ENCODE measurements at regions not wholly inside any gene's neighbourhood (a gene's known extent, or its start where the extent isn't known, plus 50 kb on each side); places are given as distances from the start of the nearest gene placed in this dataset.
A peak's percentile ranks its signal among the peaks of the same experiment; 100 is the strongest.

DNA sequence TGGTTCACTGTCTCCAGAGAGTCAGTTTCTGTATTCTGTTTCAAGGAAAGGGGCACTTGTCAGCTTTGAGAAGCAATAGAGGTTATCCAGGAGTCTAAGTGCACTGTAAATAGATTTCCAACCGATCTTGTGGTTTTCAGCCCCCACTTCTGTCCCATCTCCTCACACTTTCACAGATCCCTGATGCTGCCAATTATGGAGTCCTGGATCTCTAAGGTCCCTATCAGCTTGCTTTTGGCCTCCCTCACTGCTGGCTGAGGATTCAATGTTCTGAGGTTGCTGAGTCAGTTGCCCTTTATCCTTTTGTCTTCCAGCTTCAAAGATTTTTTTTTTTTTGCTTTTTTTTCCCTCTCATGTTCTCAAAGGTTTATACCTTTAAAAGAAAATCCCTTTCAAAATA, 98.4 kb downstream of the DIRAS3 start:
- POLR2A ChIA-PET = interaction anchor here (0.6 kb wide), 1 partner anchor 1017 kb away, joined by 4 read pairs; no protein-coding TSS in a partner anchor
- Histone ChIP-seq H3K27me3 (ENCODE audit: control insufficient read depth, insufficient read depth, low read length) (no peaks in the 10 kb centered on the region), H3K4me3 (ENCODE audit: low read depth, low read length) (no peak overlapping the region), H3K36me3 (ENCODE audit: control insufficient read depth, insufficient read depth, low read length) (no peaks in the 10 kb centered on the region)
- TF ChIP-seq, protein P1, sequence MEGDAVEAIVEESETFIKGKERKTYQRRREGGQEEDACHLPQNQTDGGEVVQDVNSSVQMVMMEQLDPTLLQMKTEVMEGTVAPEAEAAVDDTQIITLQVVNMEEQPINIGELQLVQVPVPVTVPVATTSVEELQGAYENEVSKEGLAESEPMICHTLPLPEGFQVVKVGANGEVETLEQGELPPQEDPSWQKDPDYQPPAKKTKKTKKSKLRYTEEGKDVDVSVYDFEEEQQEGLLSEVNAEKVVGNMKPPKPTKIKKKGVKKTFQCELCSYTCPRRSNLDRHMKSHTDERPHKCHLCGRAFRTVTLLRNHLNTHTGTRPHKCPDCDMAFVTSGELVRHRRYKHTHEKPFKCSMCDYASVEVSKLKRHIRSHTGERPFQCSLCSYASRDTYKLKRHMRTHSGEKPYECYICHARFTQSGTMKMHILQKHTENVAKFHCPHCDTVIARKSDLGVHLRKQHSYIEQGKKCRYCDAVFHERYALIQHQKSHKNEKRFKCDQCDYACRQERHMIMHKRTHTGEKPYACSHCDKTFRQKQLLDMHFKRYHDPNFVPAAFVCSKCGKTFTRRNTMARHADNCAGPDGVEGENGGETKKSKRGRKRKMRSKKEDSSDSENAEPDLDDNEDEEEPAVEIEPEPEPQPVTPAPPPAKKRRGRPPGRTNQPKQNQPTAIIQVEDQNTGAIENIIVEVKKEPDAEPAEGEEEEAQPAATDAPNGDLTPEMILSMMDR (IDR thresholded peaks at IDR 0.05; ENCODE audit: insufficient read depth, low read depth, low read length) = no peak
- no peak for DNase-seq (ENCODE audit: low read depth)
- CTCF ChIA-PET = no interaction called here

DNA sequence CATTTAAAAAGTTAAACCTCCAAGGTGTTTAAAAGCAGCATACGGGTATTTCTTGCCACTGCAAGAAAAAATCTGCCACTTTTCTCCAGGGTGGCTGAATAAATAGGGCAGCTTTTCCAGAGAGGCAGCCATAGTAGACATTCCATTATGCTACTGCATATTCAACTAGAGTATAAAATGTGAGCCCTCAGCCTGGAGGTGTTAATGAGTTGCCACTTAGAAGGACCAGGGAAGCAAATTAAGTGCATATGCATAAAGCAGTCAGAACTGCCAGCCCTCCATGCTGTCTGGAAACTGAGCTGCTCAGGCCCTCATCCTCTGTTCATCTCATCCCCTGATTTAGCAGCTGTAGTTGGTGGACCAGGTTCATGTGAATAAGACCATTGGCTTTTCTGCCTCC, 99.4 kb downstream of the DIRAS3 start:
- H3K27me3 ChIP-seq (ENCODE audit: control insufficient read depth, insufficient read depth, low read length) = no peaks in the 10 kb centered on the region
- DNase-seq (ENCODE audit: low read depth) = no peak
- TF ChIP-seq, protein P1 (IDR thresholded peaks at IDR 0.05; ENCODE audit: insufficient read depth, low read depth, low read length) = no peak
- CTCF ChIA-PET = interaction anchor here (1.3 kb wide), 1 partner anchor 10 kb away, joined by 4 read pairs; no protein-coding TSS in a partner anchor
- H3K36me3 ChIP-seq (ENCODE audit: control insufficient read depth, insufficient read depth, low read length) = no peaks in the 10 kb centered on the region
- POLR2A ChIA-PET = no interaction called here
- no peak overlapping the region for H3K4me3 ChIP-seq (ENCODE audit: low read depth, low read length)

DNA sequence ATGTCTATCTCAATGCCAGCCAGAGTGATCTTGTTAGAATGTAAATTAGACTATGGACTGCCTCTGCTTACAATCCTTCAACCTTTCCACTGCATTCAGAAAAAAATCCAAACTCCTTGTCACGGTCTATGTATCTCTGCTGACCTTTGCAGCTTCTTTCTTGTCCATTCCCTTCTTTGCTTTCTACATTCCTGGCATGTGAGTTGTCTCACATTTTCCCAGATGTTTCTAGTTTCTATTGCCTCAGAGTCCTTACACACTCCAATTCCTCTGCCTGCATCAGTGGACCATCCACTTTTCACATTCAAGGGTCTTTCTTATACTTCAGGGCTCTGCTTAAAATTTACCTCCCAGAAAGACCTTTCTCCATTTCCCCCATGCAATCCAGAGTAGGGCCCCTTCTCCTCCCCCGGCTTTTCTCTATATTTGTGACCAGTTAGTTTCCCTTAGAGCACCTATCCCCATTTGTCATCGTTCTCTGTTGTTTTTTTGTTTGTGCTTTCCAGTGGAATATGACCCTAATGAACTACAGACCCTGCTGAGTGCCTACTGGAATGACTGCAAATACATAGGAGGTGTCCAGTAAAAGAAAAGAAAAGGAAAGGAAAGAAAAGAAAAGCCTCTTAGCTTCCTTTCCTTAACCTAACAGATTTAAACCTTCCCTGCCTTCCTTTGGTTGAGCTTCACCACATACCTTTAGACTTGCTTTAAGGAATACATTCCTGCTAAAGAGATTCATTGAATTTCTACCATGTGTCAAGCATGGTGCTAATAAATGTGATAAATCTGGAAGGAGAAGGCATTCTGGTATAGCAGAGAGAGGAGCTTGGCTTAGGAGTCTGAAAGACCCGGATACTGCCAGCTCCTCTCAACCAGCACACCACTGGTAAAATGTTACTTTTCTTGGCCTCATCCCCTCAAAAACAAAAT, 102.0 kb downstream of the DIRAS3 start:
- peak; percentile 55 for DNase-seq (ENCODE audit: low read depth)
- Histone ChIP-seq H3K27me3 (ENCODE audit: control insufficient read depth, insufficient read depth, low read length) (no peaks in the 10 kb centered on the region), H3K36me3 (ENCODE audit: control insufficient read depth, insufficient read depth, low read length) (no peaks in the 10 kb centered on the region), H3K4me3 (ENCODE audit: low read depth, low read length) (no peak overlapping the region)
- ChIA-PET POLR2A (interaction anchor here (0.8 kb wide), 1 partner anchor 9 kb away, joined by 4 read pairs; no protein-coding TSS in a partner anchor), CTCF (interaction anchor here (0.7 to 1.2 kb wide), 4 partner anchors 9 to 94 kb away, joined by 3 read pairs; no protein-coding TSS in a partner anchor)
- TF ChIP-seq, protein P1 (IDR thresholded peaks at IDR 0.05; ENCODE audit: insufficient read depth, low read depth, low read length) = no peak

DNA sequence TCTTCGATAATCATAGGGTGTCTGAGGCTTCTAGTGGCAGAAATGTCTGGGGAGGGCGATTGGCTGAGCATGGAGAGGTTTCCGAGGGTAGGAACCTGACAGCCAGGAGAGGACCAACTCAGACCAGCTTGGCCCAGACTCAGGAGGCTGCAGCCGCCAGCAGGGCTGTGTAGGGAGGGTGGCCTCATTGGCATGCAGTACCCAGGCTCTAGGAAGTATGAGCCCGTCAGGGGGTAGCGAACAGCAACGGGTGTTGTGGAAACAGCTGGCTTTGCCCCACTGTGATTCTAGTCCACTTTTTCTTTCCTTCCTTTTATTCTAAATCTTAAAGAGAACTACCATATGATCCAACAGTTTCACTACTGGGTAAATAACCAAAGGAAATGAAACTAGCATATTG, 103.3 kb downstream of the DIRAS3 start:
- DNase-seq (ENCODE audit: low read depth) = no peak
- Histone ChIP-seq H3K36me3 (ENCODE audit: control insufficient read depth, insufficient read depth, low read length) (no peaks in the 10 kb centered on the region), H3K4me3 (ENCODE audit: low read depth, low read length) (no peak overlapping the region), H3K27me3 (ENCODE audit: control insufficient read depth, insufficient read depth, low read length) (no peaks in the 10 kb centered on the region)
- TF ChIP-seq, protein P1 (IDR thresholded peaks at IDR 0.05; ENCODE audit: insufficient read depth, low read depth, low read length) = no peak
- ChIA-PET POLR2A (no interaction called here), CTCF (interaction anchor here (1.1 kb wide), 1 partner anchor 63 kb away, joined by 3 read pairs; no protein-coding TSS in a partner anchor)

DNA sequence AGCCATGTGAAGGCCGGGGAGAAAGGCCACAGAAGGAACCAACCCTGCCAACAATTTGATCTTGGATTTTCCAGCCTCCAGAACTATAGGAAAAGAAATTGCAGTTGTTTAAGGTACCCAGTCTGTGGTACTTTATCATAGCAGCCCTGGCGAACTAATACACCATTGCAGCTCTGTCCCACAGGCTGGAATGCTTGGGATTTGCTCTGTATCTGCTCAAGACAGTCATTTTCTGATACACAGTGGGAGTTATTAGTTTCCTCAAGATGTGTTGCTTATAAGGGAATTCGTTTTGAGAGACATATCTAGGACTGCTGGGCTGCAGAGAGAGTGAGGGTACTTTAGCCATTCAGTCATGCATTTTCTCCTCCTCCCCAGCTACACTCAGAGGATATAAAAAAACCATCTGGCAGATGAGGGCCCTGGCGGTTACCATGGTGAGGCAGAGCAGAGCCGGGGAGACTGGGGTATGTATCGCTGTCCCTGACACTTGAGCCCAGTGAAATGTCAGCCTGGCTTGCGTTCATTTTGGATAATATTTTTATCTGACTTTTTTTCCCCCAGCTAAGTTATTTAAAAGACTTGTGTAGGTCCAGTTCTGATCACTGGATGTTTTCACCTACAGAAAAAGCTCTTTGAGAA, 104.6 kb downstream of the DIRAS3 start:
- TF ChIP-seq, protein P1 (IDR thresholded peaks at IDR 0.05; ENCODE audit: insufficient read depth, low read depth, low read length) = no peak
- Histone ChIP-seq H3K27me3 (ENCODE audit: control insufficient read depth, insufficient read depth, low read length) (no peaks in the 10 kb centered on the region), H3K4me3 (ENCODE audit: low read depth, low read length) (no peak overlapping the region), H3K36me3 (ENCODE audit: control insufficient read depth, insufficient read depth, low read length) (no peaks in the 10 kb centered on the region)
- POLR2A ChIA-PET = no interaction called here
- CTCF ChIA-PET = interaction anchor here (0.6 kb wide), 1 partner anchor 55 kb away, joined by 4 read pairs; no protein-coding TSS in a partner anchor
- no peak for DNase-seq (ENCODE audit: low read depth)

All from BJ (cell line).